ENCODE measurements at regions not wholly inside any gene's neighbourhood (a gene's known extent, or its start where the extent isn't known, plus 50 kb on each side); places are given as distances from the start of the nearest gene placed in this dataset.

GRCh38 chr2:216802516-216803215 lies 57.2 kb downstream of the TNP1 start:
- TF ChIP-seq HDAC2 (IDR thresholded peaks at IDR 0.05) (no peak), EP300 (IDR thresholded peaks at IDR 0.05) (no peak), CTCF (IDR thresholded peaks at IDR 0.05) (no peak), TP53 (CRISPR knock-in tag; IDR thresholded peaks at IDR 0.05) (no peak), PBX3 (IDR thresholded peaks at IDR 0.05) (no peak), MAX (IDR thresholded peaks at IDR 0.05) (no peak), E2F6 (IDR thresholded peaks at IDR 0.05; ENCODE audit: borderline replicate concordance, low read depth) (no peak), NR3C1 (IDR thresholded peaks at IDR 0.05) (no peak), HOXA7 (CRISPR knock-in tag; IDR thresholded peaks at IDR 0.05) (no peak), POLR2A (IDR thresholded peaks at IDR 0.05; ENCODE audit: low read length) (no peak), SREBF2 (IDR thresholded peaks at IDR 0.05) (no peak)
